GM18870 (cell line): ENCODE measurements at regions not wholly inside any gene's neighbourhood (a gene's known extent, or its start where the extent isn't known, plus 50 kb on each side); places are given as distances from the start of the nearest gene placed in this dataset.
"Not testable (repeated sequence)": the region's sequence is repeated elsewhere in the genome, so short reads cannot be mapped to it uniquely, and the experiment has no call there.

Experiments
- ATAC-seq: cut with Tn5 transposase; IDR thresholded peaks from one replicate; pipeline ENCODE4 v1.9.1; 2021; ENCODE audit warnings: moderate library complexity; ENCODE audit not compliant: unreplicated experiment

GRCh38 chr12:46499901-46500300, 127.3 kb upstream of the SLC38A2 start:
- peak; percentile 85 for ATAC-seq

DNA sequence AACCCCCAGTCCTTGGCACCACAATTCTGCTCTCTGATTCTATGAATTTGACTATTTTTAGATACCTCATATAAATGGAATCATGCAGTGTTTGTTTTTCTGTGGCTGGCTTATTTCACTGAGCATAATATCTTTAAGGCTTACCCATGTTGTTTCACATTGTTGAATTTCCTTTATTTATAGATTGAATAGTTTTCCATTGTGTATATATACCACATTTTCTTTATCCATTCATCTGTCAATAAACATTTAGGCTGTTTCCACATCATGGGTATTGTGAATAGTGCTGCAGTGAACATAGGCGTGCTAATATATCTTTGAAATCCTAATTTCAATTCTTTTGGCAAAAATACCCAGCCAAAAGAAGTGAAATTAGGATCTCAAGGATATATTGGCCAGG, 126.7 kb upstream of the SLC38A2 start:
- ATAC-seq = no peak

GRCh38 chr12:46497739-46498138, 125.2 kb upstream of the SLC38A2 start:
- no peak for ATAC-seq

GRCh38 chr12:46494424-46494823, 121.9 kb upstream of the SLC38A2 start:
- no peak for ATAC-seq

DNA sequence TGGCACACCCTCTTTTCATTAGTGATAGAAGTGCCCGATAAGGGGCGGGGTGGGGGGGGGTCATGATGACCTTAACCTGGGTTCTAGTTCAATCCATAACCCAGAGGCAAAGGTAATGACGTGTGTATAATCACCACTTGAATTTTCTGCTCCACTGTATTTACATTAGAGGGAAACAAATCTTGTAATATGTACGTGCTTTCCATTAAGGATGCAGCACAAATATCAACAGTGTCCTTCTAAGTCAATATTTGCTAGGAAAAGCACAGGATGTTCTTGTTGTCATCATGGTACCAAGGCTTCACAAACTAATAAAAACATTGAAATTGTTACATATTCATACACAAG, 121.2 kb upstream of the SLC38A2 start:
- ATAC-seq = no peak

GRCh38 chr12:46493150-46493833, 120.7 kb upstream of the SLC38A2 start:
- ATAC-seq = no peak

GRCh38 chr12:46492471-46493085, 120.0 kb upstream of the SLC38A2 start:
- no peak for ATAC-seq

GRCh38 chr12:46491548-46491947, 119.0 kb upstream of the SLC38A2 start:
- no peak for ATAC-seq

DNA sequence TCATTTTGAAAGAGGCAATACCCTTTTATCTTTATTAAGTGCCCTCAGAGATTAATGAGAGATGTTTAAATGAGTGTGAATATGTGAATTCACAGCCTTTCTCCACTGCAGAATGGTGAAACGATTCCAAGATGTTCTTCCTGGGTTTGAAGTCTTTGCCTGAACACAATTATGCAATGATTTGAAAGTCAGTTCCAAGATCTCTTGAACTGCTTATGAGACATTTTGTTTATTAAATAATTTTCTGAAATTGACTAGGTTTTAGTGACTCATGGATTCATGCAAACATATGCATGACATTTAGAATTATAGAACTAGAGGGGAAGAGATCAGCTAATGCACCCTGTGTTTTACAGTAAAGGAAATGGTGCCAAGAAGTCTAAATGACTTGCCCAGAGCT, 118.1 kb upstream of the SLC38A2 start:
- no peak for ATAC-seq

- ATAC-seq = no peak
These were observed 117.4 kb upstream of the SLC38A2 start for GRCh38 chr12:46489951-46490388.

- no peak for ATAC-seq
These were observed 115.1 kb upstream of the SLC38A2 start for GRCh38 chr12:46487567-46488131.

- no peak for ATAC-seq
These were observed 114.0 kb upstream of the SLC38A2 start for GRCh38 chr12:46486588-46486987.

- ATAC-seq = no peak
These were observed 113.3 kb upstream of the SLC38A2 start for GRCh38 chr12:46485853-46486252.

DNA sequence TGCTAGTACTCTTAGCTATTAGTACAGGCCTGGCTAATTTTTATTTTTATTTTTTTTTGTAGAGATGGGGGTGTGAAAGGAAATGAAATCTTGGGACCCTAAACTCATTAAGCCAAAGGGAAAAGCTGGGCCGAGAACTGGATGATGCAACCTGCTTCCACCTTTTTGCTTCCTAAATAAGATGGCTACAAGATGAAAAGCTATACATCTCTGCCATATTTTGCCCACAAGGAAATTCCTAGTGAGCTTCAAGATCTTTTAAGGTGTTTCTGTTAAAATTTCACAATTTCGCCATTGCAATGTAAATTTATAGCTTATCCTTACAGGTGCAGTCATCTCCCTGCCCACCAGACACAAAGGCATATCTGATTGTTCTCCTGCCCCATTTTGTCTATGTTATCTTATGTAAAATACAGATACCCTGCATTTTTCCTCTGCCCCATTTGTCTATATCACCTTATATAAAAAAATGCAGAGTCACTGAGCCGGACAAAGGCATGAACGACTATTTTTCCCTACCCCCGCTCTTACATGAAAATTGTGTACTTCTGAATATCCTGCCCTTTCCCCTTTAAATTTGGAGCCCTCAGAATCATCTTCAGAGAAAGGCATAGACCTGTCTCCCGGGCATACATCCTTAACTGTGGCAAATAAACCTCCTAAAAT, 112.0 kb upstream of the SLC38A2 start:
- no peak for ATAC-seq

DNA sequence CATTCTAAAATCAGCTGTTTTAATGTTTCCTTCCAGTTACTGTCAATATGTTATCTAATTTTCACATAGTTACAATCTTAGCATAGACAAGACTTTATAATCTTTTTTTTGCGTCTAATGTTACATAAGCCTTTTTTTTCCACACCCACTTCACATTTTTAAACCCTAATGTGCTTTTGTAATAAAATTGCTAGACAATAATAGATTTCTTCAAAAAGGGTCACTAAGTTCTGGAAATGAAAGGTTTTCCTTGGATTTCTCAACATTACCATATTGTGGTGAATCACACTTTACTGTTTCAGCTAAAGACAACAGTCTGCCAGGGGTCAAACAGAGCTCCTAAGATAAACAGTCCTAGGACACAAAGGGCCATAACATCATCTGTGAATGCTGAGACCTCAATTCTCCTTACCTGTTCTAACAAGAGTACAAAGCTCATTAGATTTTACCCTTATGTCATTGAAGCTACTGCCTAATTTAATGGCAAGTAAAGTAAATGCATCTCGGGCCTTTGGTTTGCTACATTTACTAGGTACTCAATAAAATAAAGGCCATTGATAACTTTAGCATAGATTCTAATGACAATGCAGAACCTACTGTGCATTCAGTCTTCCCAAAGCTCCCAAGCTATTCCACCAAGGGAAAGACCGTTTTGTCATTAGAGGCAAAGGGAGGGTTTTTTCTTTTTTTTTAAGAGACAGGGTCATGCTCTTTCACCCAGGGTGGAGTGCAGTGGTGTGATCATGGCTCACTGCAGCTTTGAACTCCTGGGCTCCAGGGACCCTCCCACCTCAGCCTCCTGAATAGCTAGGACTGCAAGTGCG, 111.2 kb upstream of the SLC38A2 start:
- ATAC-seq = no peak

- ATAC-seq = no peak
These were observed 108.2 kb upstream of the SLC38A2 start for GRCh38 chr12:46480724-46481123.

- ATAC-seq = no peak
These were observed 107.7 kb upstream of the SLC38A2 start for GRCh38 chr12:46480316-46480715.

GRCh38 chr12:46478123-46478522, 105.5 kb upstream of the SLC38A2 start:
- ATAC-seq = no peak

- ATAC-seq = no peak
These were observed 105.0 kb upstream of the SLC38A2 start for GRCh38 chr12:46477541-46477940.

DNA sequence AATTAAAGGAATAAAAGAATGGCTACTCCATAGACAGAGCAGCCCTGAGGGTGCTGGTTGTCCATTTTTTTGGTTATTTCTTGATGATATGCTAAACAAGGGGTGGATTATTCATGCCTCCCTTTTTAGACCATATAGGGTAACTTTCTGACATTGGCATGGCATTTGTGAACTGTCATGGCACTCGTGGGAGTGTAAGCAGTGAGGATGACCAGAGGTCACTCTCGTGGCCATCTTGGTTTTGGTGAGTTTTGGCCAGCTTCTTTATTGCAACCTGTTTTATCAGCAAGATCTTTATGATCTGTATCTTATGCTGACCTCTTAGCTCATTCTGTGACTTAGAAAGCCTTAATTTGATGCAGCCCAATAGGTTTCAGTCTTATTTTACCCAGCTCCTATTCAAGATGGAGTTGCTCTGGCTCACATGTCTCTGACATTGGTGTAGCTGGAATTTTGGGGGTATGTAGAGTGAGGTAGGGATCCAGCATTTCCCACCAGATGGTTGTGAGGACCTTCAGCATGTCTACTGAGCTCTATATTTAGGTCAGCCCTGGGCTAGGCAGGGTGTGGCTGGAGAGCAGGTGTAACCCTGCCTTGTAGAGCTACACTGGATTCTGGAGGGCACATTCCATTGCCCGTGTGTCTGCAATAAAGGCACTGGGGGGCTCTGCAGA, 103.5 kb upstream of the SLC38A2 start:
- no peak for ATAC-seq

DNA sequence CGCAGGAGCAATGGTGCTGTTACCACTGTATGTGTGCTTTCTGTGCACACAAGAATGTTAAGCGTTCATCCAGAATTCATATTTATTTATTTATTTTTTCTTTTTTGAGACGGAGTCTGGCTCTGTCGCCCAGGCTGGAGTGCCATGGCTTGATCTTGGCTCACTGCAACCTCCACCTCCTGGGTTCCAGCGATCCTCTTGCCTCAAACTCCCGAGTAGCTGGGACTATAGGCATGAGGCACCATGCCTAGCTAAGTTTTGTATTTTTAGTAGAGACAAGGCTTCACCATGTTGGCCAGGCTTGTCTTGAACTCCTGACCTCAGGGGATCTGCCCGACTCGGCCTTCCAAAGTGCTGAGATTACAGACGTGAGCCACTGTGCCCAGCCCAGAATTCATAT, 101.8 kb upstream of the SLC38A2 start:
- ATAC-seq = not testable (repeated sequence)
